ENCODE measurements at regions not wholly inside any gene's neighbourhood (a gene's known extent, or its start where the extent isn't known, plus 50 kb on each side); places are given as distances from the start of the nearest gene placed in this dataset.
A peak's percentile ranks its signal among the peaks of the same experiment; 100 is the strongest.

DNA sequence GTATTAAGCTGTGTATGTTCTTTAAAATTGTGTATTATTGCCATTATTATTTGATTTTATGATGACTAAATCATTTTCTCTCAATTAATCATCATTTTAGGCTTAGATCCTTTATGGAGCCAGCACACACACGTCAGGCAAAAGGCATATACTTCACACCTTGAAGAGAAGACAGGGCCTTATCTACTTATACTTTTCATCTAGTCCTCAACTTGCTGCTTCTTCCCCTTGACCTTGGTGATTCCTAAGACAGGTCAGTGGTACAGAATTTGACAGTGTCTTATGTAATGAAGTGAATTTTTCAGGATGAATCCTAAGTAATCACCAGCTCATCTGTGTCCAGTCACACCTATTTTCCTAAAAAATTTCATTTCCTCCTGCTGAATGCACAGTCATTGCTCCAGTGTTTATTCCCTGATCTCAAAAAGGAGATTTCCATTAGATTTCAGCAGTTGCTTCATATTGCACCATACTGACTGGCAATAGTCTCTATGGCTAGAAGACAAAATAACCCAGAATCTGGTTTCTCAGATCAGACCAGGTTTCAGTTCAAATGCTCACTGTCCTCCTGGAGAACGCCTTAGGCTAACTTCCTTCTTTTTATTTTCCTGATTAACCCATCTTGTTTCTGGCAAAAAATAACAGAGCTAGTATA, 235.7 kb downstream of the PTH2R start:
- Histone ChIP-seq H2BK5ac (ENCODE audit: low read depth, low read length, poor library complexity, severe bottlenecking) (no peak overlapping the region), H2BK12ac (ENCODE audit: low read length in 2 of 2) (no peak overlapping the region), H3K27ac (ENCODE audit: low read length, poor library complexity, severe bottlenecking) (no peak overlapping the region), H2BK15ac (ENCODE audit: low read depth, poor library complexity, severe bottlenecking) (no peak overlapping the region), H4K91ac (ENCODE audit: low read length) (no peak overlapping the region), H3K36me3 (ENCODE audit: control insufficient read depth in 1 of 2, insufficient read depth in 2 of 2, low read depth in 1 of 2, low read length in 2 of 2) (no peaks in the 10 kb centered on the region), H3K9me3 (ENCODE audit: control insufficient read depth, low read length) (no peaks in the 10 kb centered on the region), H3K18ac (ENCODE audit: low read depth in 1 of 2, low read length in 2 of 2) (no peak overlapping the region), H4K8ac (ENCODE audit: low read length) (no peak overlapping the region), H3K79me1 (replicated peaks; ENCODE audit: low read length, poor library complexity, severe bottlenecking) (no peaks in the 10 kb centered on the region), H3K4ac (ENCODE audit: low read depth in 1 of 2, low read length in 2 of 2) (no peak overlapping the region), H3K23ac (ENCODE audit: low read length in 2 of 2) (no peak overlapping the region), H2AK5ac (ENCODE audit: low read length, severe bottlenecking) (no peak overlapping the region), H3K9ac (ENCODE audit: low read length) (no peak overlapping the region), H3K14ac (ENCODE audit: low read length in 2 of 2) (no peak overlapping the region), H2BK120ac (ENCODE audit: low read depth, low read length) (no peak overlapping the region), H3K4me3 (ENCODE audit: insufficient read depth in 1 of 2, low read depth in 1 of 2, low read length in 2 of 2) (no peak overlapping the region), H3K27me3 (ENCODE audit: control insufficient read depth in 1 of 2, insufficient read depth in 1 of 2, low read length in 2 of 2) (no peaks in the 10 kb centered on the region), H2AFZ (ENCODE audit: low read depth, low read length) (no peak overlapping the region), H3K4me2 (ENCODE audit: low read length, poor library complexity, severe bottlenecking) (no peak overlapping the region), H3K4me1 (ENCODE audit: control insufficient read depth, insufficient read depth, low read depth, low read length) (no peaks in the 10 kb centered on the region)
- WGBS = 25% methylated on average over 1 of the region's 2 CpGs
- DNase-seq = no peak

- no peak overlapping the region for H3K4me2 ChIP-seq (ENCODE audit: low read length, poor library complexity, severe bottlenecking)
- H2BK120ac ChIP-seq (ENCODE audit: low read depth, low read length) = no peak overlapping the region
- no peak overlapping the region for H3K18ac ChIP-seq (ENCODE audit: low read depth in 1 of 2, low read length in 2 of 2)
- H2BK12ac ChIP-seq (ENCODE audit: low read length in 2 of 2) = no peak overlapping the region
- no peak overlapping the region for H4K8ac ChIP-seq (ENCODE audit: low read length)
- no CpG with 5 or more reads among the region's 1 CpG for WGBS
- H3K4me3 ChIP-seq (ENCODE audit: insufficient read depth in 1 of 2, low read depth in 1 of 2, low read length in 2 of 2) = no peak overlapping the region
- no peaks in the 10 kb centered on the region for H3K4me1 ChIP-seq (ENCODE audit: control insufficient read depth, insufficient read depth, low read depth, low read length)
- no peaks in the 10 kb centered on the region for H3K27me3 ChIP-seq (ENCODE audit: control insufficient read depth in 1 of 2, insufficient read depth in 1 of 2, low read length in 2 of 2)
- H2BK15ac ChIP-seq (ENCODE audit: low read depth, poor library complexity, severe bottlenecking) = no peak overlapping the region
- H3K36me3 ChIP-seq (ENCODE audit: control insufficient read depth in 1 of 2, insufficient read depth in 2 of 2, low read depth in 1 of 2, low read length in 2 of 2) = no peaks in the 10 kb centered on the region
- H2AK5ac ChIP-seq (ENCODE audit: low read length, severe bottlenecking) = no peak overlapping the region
- peak overlapping the region; percentile 39 for H3K27ac ChIP-seq (ENCODE audit: low read length, poor library complexity, severe bottlenecking)
- DNase-seq = no peak
- no peak overlapping the region for H2BK5ac ChIP-seq (ENCODE audit: low read depth, low read length, poor library complexity, severe bottlenecking)
- no peak overlapping the region for H3K4ac ChIP-seq (ENCODE audit: low read depth in 1 of 2, low read length in 2 of 2)
- H3K9me3 ChIP-seq (ENCODE audit: control insufficient read depth, low read length) = no peaks in the 10 kb centered on the region
- H3K23ac ChIP-seq (ENCODE audit: low read length in 2 of 2) = no peak overlapping the region
- H3K9ac ChIP-seq (ENCODE audit: low read length) = no peak overlapping the region
- H3K14ac ChIP-seq (ENCODE audit: low read length in 2 of 2) = no peak overlapping the region
- no peaks in the 10 kb centered on the region for H3K79me1 ChIP-seq (replicated peaks; ENCODE audit: low read length, poor library complexity, severe bottlenecking)
- no peak overlapping the region for H4K91ac ChIP-seq (ENCODE audit: low read length)
- no peak overlapping the region for H2AFZ ChIP-seq (ENCODE audit: low read depth, low read length)
Observed at GRCh38 chr2:208643145-208643544, 236.6 kb downstream of the PTH2R start.

- no peaks in the 10 kb centered on the region for H3K79me1 ChIP-seq (replicated peaks; ENCODE audit: low read length, poor library complexity, severe bottlenecking)
- H4K91ac ChIP-seq (ENCODE audit: low read length) = no peak overlapping the region
- no peaks in the 10 kb centered on the region for H3K36me3 ChIP-seq (ENCODE audit: control insufficient read depth in 1 of 2, insufficient read depth in 2 of 2, low read depth in 1 of 2, low read length in 2 of 2)
- H3K9ac ChIP-seq (ENCODE audit: low read length) = no peak overlapping the region
- peaks cover 3% of the 10 kb centered on the region for H3K9me3 ChIP-seq (ENCODE audit: control insufficient read depth, low read length)
- H2BK12ac ChIP-seq (ENCODE audit: low read length in 2 of 2) = no peak overlapping the region
- H3K27me3 ChIP-seq (ENCODE audit: control insufficient read depth in 1 of 2, insufficient read depth in 1 of 2, low read length in 2 of 2) = no peaks in the 10 kb centered on the region
- H2BK15ac ChIP-seq (ENCODE audit: low read depth, poor library complexity, severe bottlenecking) = no peak overlapping the region
- H3K23ac ChIP-seq (ENCODE audit: low read length in 2 of 2) = no peak overlapping the region
- no peak overlapping the region for H3K4ac ChIP-seq (ENCODE audit: low read depth in 1 of 2, low read length in 2 of 2)
- H2AFZ ChIP-seq (ENCODE audit: low read depth, low read length) = no peak overlapping the region
- no peak overlapping the region for H2BK120ac ChIP-seq (ENCODE audit: low read depth, low read length)
- H2BK5ac ChIP-seq (ENCODE audit: low read depth, low read length, poor library complexity, severe bottlenecking) = no peak overlapping the region
- no peak overlapping the region for H3K27ac ChIP-seq (ENCODE audit: low read length, poor library complexity, severe bottlenecking)
- no peak overlapping the region for H2AK5ac ChIP-seq (ENCODE audit: low read length, severe bottlenecking)
- WGBS = no CpG with 5 or more reads among the region's 1 CpG
- no peaks in the 10 kb centered on the region for H3K4me1 ChIP-seq (ENCODE audit: control insufficient read depth, insufficient read depth, low read depth, low read length)
- no peak for DNase-seq
- H3K18ac ChIP-seq (ENCODE audit: low read depth in 1 of 2, low read length in 2 of 2) = no peak overlapping the region
- no peak overlapping the region for H3K4me2 ChIP-seq (ENCODE audit: low read length, poor library complexity, severe bottlenecking)
- H3K14ac ChIP-seq (ENCODE audit: low read length in 2 of 2) = no peak overlapping the region
- no peak overlapping the region for H4K8ac ChIP-seq (ENCODE audit: low read length)
- H3K4me3 ChIP-seq (ENCODE audit: insufficient read depth in 1 of 2, low read depth in 1 of 2, low read length in 2 of 2) = no peak overlapping the region
Observed at GRCh38 chr2:208645226-208645625, 238.6 kb downstream of the PTH2R start.

DNA sequence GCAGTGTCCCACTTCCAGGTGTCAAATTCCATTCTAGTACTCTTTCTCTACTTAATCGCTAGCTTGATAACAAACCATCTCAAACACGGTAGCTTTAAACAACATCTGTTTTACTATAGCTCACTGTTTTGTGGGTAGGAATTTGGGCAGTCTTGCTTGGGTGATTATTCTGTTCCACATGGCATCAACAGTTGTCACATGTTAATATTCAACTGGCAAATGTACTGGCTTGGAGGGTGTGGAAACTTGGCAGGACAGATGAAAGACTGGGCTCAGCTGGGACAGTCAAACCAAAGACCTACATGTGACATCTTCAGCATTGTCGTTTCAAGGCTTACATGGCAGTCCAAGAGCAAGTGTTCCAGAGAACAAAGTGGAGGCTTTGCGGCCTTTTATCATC, 241.8 kb downstream of the PTH2R start:
- 86% methylated on average over 1 of the region's 4 CpGs for WGBS
- H3K14ac ChIP-seq (ENCODE audit: low read length in 2 of 2) = no peak overlapping the region
- no peaks in the 10 kb centered on the region for H3K4me1 ChIP-seq (ENCODE audit: control insufficient read depth, insufficient read depth, low read depth, low read length)
- H2BK12ac ChIP-seq (ENCODE audit: low read length in 2 of 2) = no peak overlapping the region
- H2BK120ac ChIP-seq (ENCODE audit: low read depth, low read length) = no peak overlapping the region
- no peak overlapping the region for H3K9ac ChIP-seq (ENCODE audit: low read length)
- H2BK15ac ChIP-seq (ENCODE audit: low read depth, poor library complexity, severe bottlenecking) = no peak overlapping the region
- no peak overlapping the region for H3K23ac ChIP-seq (ENCODE audit: low read length in 2 of 2)
- no peak overlapping the region for H2BK5ac ChIP-seq (ENCODE audit: low read depth, low read length, poor library complexity, severe bottlenecking)
- no peak overlapping the region for H3K18ac ChIP-seq (ENCODE audit: low read depth in 1 of 2, low read length in 2 of 2)
- H2AFZ ChIP-seq (ENCODE audit: low read depth, low read length) = no peak overlapping the region
- no peak overlapping the region for H3K4me2 ChIP-seq (ENCODE audit: low read length, poor library complexity, severe bottlenecking)
- H4K91ac ChIP-seq (ENCODE audit: low read length) = no peak overlapping the region
- no peaks in the 10 kb centered on the region for H3K79me1 ChIP-seq (replicated peaks; ENCODE audit: low read length, poor library complexity, severe bottlenecking)
- no peak overlapping the region for H3K4ac ChIP-seq (ENCODE audit: low read depth in 1 of 2, low read length in 2 of 2)
- H3K4me3 ChIP-seq (ENCODE audit: insufficient read depth in 1 of 2, low read depth in 1 of 2, low read length in 2 of 2) = no peak overlapping the region
- no peaks in the 10 kb centered on the region for H3K27me3 ChIP-seq (ENCODE audit: control insufficient read depth in 1 of 2, insufficient read depth in 1 of 2, low read length in 2 of 2)
- H3K27ac ChIP-seq (ENCODE audit: low read length, poor library complexity, severe bottlenecking) = peak overlapping the region; percentile 46
- H2AK5ac ChIP-seq (ENCODE audit: low read length, severe bottlenecking) = no peak overlapping the region
- H3K9me3 ChIP-seq (ENCODE audit: control insufficient read depth, low read length) = peaks cover 9% of the 10 kb centered on the region
- no peak for DNase-seq
- no peak overlapping the region for H4K8ac ChIP-seq (ENCODE audit: low read length)
- no peaks in the 10 kb centered on the region for H3K36me3 ChIP-seq (ENCODE audit: control insufficient read depth in 1 of 2, insufficient read depth in 2 of 2, low read depth in 1 of 2, low read length in 2 of 2)
